Sigmoid colon (tissue), 6 donors: ENCODE measurements at regions not wholly inside any gene's neighbourhood (a gene's known extent, or its start where the extent isn't known, plus 50 kb on each side); places are given as distances from the start of the nearest gene placed in this dataset.
"Not testable (repeated sequence)": the region's sequence is repeated elsewhere in the genome, so short reads cannot be mapped to it uniquely, and the experiment has no call there.

Source experiments
- DNase-seq: peaks from one replicate; pipeline ENCODE4 v3.0.0-alpha.2; 2019
- H3K27ac ChIP-seq, 4 donors: fragments of 200-600 bp; sonication (generic); one replicate each; pipeline ENCODE4 v1.5.1; 2016 to 2019; ENCODE audit warnings: mild to moderate bottlenecking in 1 of 4
- H3K27me3 ChIP-seq, 3 donors: fragments of 200-600 bp; sonication (generic); one replicate each; pipeline ENCODE4 v1.5.1; 2019; ENCODE audit warnings: mild to moderate bottlenecking in 1 of 3
- H3K36me3 ChIP-seq, 4 donors: fragments of 200-600 bp; sonication (generic); one replicate each; pipeline ENCODE4 v1.5.1; 2016 to 2019
- H3K4me1 ChIP-seq, 4 donors: fragments of 200-600 bp; sonication (generic); one replicate each; pipeline ENCODE4 v1.5.1; 2017 to 2019
- H3K4me3 ChIP-seq, 4 donors: fragments of 200-600 bp; sonication (generic); one replicate each; pipeline ENCODE4 v1.5.1; 2017 to 2019; ENCODE audit warnings: mild to moderate bottlenecking in 2 of 4, moderate library complexity in 1 of 4
- H3K9me3 ChIP-seq, 4 donors: fragments of 200-600 bp in 3 of 4; sonication (generic) in 3 of 4; one replicate each; pipeline versions ENCODE4 v1.5.1 to v1.6.1; 2013 to 2019
- EP300 ChIP-seq, 4 donors: sonication (generic); formaldehyde crosslinking; IDR thresholded peaks; one replicate each; pipeline ENCODE4 v1.6.1; 2017; ENCODE audit warnings: antibody characterized with exemption in 4 of 4
- POLR2A ChIP-seq, 2 donors: fragments of 450-650 bp; IDR thresholded peaks; one replicate each; pipeline ENCODE4 v1.6.1; 2016; ENCODE audit warnings: antibody characterized with exemption in 2 of 2, mild to moderate bottlenecking in 2 of 2, moderate library complexity in 2 of 2
- POLR2AphosphoS5 ChIP-seq, 4 donors: sonication (generic); formaldehyde crosslinking; IDR thresholded peaks; one replicate each; pipeline ENCODE4 v1.6.1; 2017; ENCODE audit warnings: antibody characterized with exemption in 4 of 4
- WGBS, 2 donors: extraction: QIAGEN DNeasy Blood & Tissue Kit; methylation state at CpG; one replicate each; pipeline ENCODE4 v1.1.7; 2013; 5-methylcytosine and 5-hydroxymethylcytosine counted together
- intact Hi-C: fragments of 100-400 bp; cut with DNase I; formaldehyde crosslinking; loops from one replicate; pipeline ENCODE4 v1.15.1; 2023
- TF ChIP-seq, protein P1 (sequence below), 4 experiments: fragments of 450-650 bp in 3 of 4; fragments of 200-600 bp in 1 of 4; IDR thresholded peaks; one replicate each; pipeline ENCODE4 v1.5.1; 2016 to 2019; ENCODE audit warnings: antibody characterized with exemption in 4 of 4, mild to moderate bottlenecking in 3 of 4, moderate library complexity in 2 of 4
- donor health status: healthy with polysubstance abuse.
- donor health status: healthy.

DNA sequence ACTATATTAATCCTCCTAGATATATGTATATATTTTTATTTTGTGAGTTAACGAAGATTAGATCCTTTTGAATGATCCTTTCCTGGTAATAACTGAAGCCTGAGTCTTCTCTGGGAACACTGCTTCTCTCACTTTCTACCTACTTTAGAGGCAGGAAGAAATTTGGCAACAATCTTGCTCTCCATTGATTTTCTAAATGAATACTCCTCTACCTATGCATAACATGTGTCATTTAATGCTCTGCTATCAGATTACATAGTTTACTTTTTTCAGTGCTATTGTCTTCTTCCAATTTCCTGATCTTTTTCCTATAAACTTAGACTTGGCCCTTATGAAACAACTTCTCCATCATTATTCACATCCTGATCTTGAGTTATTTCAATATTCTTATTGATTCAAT, 60.4 kb upstream of the PDHA2 start:
- no peak overlapping the region for H3K27ac ChIP-seq
- WGBS, 2 donors, result 33 to 95% methylated on average over 1 of the region's 1 CpG
- no peaks in the 10 kb centered on the region for H3K27me3 ChIP-seq
- H3K4me1 ChIP-seq, result no peaks in the 10 kb centered on the region
- TF ChIP-seq POLR2A (IDR thresholded peaks at IDR 0.05) (no peak), POLR2AphosphoS5 (IDR thresholded peaks at IDR 0.05) (no peak), EP300 (IDR thresholded peaks at IDR 0.05) (no peak)
- TF ChIP-seq, protein P1, sequence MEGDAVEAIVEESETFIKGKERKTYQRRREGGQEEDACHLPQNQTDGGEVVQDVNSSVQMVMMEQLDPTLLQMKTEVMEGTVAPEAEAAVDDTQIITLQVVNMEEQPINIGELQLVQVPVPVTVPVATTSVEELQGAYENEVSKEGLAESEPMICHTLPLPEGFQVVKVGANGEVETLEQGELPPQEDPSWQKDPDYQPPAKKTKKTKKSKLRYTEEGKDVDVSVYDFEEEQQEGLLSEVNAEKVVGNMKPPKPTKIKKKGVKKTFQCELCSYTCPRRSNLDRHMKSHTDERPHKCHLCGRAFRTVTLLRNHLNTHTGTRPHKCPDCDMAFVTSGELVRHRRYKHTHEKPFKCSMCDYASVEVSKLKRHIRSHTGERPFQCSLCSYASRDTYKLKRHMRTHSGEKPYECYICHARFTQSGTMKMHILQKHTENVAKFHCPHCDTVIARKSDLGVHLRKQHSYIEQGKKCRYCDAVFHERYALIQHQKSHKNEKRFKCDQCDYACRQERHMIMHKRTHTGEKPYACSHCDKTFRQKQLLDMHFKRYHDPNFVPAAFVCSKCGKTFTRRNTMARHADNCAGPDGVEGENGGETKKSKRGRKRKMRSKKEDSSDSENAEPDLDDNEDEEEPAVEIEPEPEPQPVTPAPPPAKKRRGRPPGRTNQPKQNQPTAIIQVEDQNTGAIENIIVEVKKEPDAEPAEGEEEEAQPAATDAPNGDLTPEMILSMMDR (IDR thresholded peaks at IDR 0.05), result no peak
- H3K9me3 ChIP-seq, result no peaks in the 10 kb centered on the region
- DNase-seq, result no peak
- intact Hi-C loops, result no loop called here
- H3K4me3 ChIP-seq, result no peak overlapping the region
- no peaks in the 10 kb centered on the region for H3K36me3 ChIP-seq

DNA sequence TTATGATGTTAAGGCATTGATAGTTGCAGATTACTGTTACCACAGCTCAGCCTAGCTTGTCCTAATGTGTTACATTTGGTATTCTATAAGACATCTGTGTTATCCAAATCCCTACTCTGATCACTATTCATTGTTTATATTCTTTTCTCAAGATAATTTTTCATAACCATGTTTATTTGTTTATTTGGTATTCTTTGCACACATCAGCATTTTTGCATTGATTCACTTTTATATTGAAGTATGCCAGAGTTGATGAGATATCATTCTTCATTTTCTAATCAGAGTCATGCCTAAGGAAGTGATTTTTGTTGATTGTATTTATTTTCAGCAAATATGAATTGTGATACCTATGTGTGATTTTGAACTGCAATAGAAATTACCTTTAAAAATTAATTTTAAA, 61.2 kb upstream of the PDHA2 start:
- H3K9me3 ChIP-seq, result no peaks in the 10 kb centered on the region
- intact Hi-C loops, result no loop called here
- H3K4me3 ChIP-seq, result no peak overlapping the region
- DNase-seq, result no peak
- TF ChIP-seq POLR2AphosphoS5 (IDR thresholded peaks at IDR 0.05) (no peak), POLR2A (IDR thresholded peaks at IDR 0.05) (no peak), EP300 (IDR thresholded peaks at IDR 0.05) (no peak)
- TF ChIP-seq, protein P1 (IDR thresholded peaks at IDR 0.05), result no peak
- no peak overlapping the region for H3K27ac ChIP-seq
- no peaks in the 10 kb centered on the region for H3K27me3 ChIP-seq
- H3K36me3 ChIP-seq, result no peaks in the 10 kb centered on the region
- H3K4me1 ChIP-seq, result no peaks in the 10 kb centered on the region

DNA sequence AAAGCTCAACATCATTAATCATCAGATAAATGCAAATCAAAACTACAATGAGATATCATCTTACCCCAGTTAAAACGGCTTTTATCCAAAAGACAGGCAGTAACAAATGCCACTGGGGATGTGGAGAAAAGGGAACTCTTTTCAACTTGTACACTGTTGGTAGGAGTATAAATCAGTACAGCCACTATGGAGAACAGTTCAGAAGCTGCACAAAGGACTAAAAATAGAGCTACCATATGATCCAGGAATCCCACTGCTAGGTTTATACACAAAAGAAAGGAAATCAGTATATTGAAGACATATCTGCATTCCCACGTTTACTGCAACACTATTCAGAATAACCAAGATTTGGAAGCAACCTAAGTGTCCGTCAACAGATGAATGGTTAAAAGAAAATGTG, 69.3 kb upstream of the PDHA2 start:
- H3K9me3 ChIP-seq, H3K4me1 ChIP-seq, H3K36me3 ChIP-seq, DNase-seq, H3K27me3 ChIP-seq, H3K4me3 ChIP-seq, intact Hi-C loops, H3K27ac ChIP-seq: not testable (repeated sequence)
- WGBS, 2 donors, result 82 to 85% methylated on average over 3 of the region's 3 CpGs

DNA sequence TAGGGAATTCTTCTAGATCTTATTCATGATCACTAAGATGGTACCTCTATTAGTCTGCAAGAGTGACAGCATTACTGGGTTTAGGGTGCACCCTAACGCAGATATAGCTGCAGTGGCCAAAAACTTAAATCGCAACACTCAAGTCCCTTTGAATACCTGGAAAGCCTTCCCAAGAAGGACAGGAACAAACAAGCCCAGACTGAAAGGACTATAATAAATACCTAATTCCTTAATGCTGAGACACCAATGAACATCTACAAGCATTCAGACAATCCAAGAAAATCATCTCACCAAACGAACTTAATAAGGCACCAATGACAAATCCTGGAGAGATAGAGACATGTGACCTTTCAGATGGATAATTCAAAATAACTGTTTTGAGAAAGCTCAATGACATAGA, 74.9 kb upstream of the PDHA2 start:
- Histone ChIP-seq H3K27me3 (no peaks in the 10 kb centered on the region), H3K4me1 (no peaks in the 10 kb centered on the region), H3K27ac (no peak overlapping the region), H3K9me3 (no peaks in the 10 kb centered on the region), H3K4me3 (no peak overlapping the region), H3K36me3 (no peaks in the 10 kb centered on the region)
- no peak for TF ChIP-seq EP300 (IDR thresholded peaks at IDR 0.05)
- no peak for TF ChIP-seq POLR2AphosphoS5 (IDR thresholded peaks at IDR 0.05)
- TF ChIP-seq POLR2A (IDR thresholded peaks at IDR 0.05), result no peak
- TF ChIP-seq, protein P1 (IDR thresholded peaks at IDR 0.05), result no peak
- no peak for DNase-seq
- WGBS, 2 donors, result 78 to 88% methylated on average over 3 of the region's 3 CpGs
- intact Hi-C loops, result no loop called here

DNA sequence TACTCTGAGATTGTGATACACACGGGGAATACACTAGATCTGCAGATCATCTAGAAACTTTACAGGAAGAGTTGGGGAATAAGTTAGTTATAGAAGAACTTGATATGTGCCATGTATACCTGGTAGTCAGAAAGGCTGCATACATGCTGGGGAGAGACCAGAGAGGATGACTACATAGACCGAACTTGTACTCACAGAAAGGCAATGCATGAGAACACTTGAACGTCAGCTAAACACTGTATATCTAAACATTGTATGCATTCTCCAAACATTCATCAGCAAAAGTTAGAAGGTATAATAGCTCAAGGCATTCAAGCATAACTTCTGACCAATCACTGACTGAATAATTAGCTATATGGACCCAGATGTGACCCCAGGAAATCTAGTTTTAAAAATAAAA, 78.0 kb upstream of the PDHA2 start:
- no peaks in the 10 kb centered on the region for H3K27me3 ChIP-seq
- H3K36me3 ChIP-seq, result no peaks in the 10 kb centered on the region
- 85 to 88% methylated on average over 3 of the region's 3 CpGs for WGBS, 2 donors
- no peak overlapping the region for H3K4me3 ChIP-seq
- DNase-seq, result no peak
- TF ChIP-seq EP300 (IDR thresholded peaks at IDR 0.05), result no peak
- TF ChIP-seq, protein P1 (IDR thresholded peaks at IDR 0.05), result no peak
- no peak for TF ChIP-seq POLR2A (IDR thresholded peaks at IDR 0.05)
- no peak for TF ChIP-seq POLR2AphosphoS5 (IDR thresholded peaks at IDR 0.05)
- no peaks in the 10 kb centered on the region for H3K9me3 ChIP-seq
- H3K4me1 ChIP-seq, result no peaks in the 10 kb centered on the region
- no peak overlapping the region for H3K27ac ChIP-seq
- intact Hi-C loops, result no loop called here
